PC-3 (cell line): ENCODE measurements at regions not wholly inside any gene's neighbourhood (a gene's known extent, or its start where the extent isn't known, plus 50 kb on each side); places are given as distances from the start of the nearest gene placed in this dataset.
"Not testable (repeated sequence)": the region's sequence is repeated elsewhere in the genome, so short reads cannot be mapped to it uniquely, and the experiment has no call there.

Experiments
- ATAC-seq: fragments of 200-7000 bp; cut with Tn5 transposase; 2 replicates; pipeline ENCODE4 v1.9.1; 2020; ENCODE audit warnings: mild to moderate bottlenecking, moderate library complexity
- BruUV-seq: library from RNA; stranded (reverse); fragments of 400-500 nt; replicated peaks from 2 replicates; lab custom pipeline; 2021; lab: Mats Ljungman, UMichigan
- CTCF ChIA-PET: fragments of 300-600 bp; sonication (Branson Sonifier 250); formaldehyde crosslinking; loops from one replicate; lab custom pipeline; 2022; ENCODE audit warnings: antibody characterized with exemption; lab: Charles Lee
- POLR2A ChIA-PET: fragments of 300-600 bp; sonication (Branson Sonifier 250); formaldehyde crosslinking; loops from one replicate; lab custom pipeline; 2022; ENCODE audit warnings: antibody characterized with exemption; ENCODE audit not compliant: unreplicated experiment; lab: Charles Lee
- DNase-seq: peaks from one replicate; pipeline ENCODE4 v3.0.0-alpha.2; 2015
- H2AFZ ChIP-seq: fragments of 300-600 bp; sonication (generic); 2 replicates; pipeline ENCODE4 v1.6.0; 2016; ENCODE audit warnings: antibody characterized with exemption, low read length
- H3F3A ChIP-seq: fragments of 300-600 bp; sonication (generic); one replicate; pipeline ENCODE4 v1.6.0; 2017; ENCODE audit warnings: antibody characterized with exemption, low read length, control low read depth, mild to moderate bottlenecking; ENCODE audit not compliant: unreplicated experiment
- H3K27ac ChIP-seq: fragments of 300-600 bp; sonication (generic); 2 replicates; pipeline ENCODE4 v1.5.1; 2016; ENCODE audit warnings: mild to moderate bottlenecking, low read length
- H3K27me3 ChIP-seq: fragments of 300-600 bp; sonication (generic); 2 replicates; pipeline ENCODE4 v1.6.1; 2016; ENCODE audit warnings: low read length, mixed read lengths
- H3K36me3 ChIP-seq: fragments of 300-600 bp; sonication (generic); 2 replicates; pipeline ENCODE4 v1.6.1; 2016; ENCODE audit warnings: low read depth, mixed run types, low read length, mixed read lengths
- H3K4me1 ChIP-seq: fragments of 300-600 bp; sonication (generic); 2 replicates; pipeline ENCODE4 v1.5.1; 2016; ENCODE audit warnings: low read length; ENCODE audit not compliant: insufficient read depth
- H3K4me2 ChIP-seq: fragments of 300-600 bp; sonication (generic); 2 replicates; pipeline ENCODE4 v1.6.0; 2016; ENCODE audit warnings: low read length
- H3K4me3 ChIP-seq: fragments of 300-600 bp; sonication (generic); 2 replicates; pipeline ENCODE4 v1.5.1; 2016; ENCODE audit warnings: mild to moderate bottlenecking, low read length, mixed read lengths
- H3K79me2 ChIP-seq: fragments of 300-600 bp; sonication (generic); 2 replicates; pipeline ENCODE4 v1.6.1; 2017; ENCODE audit warnings: low read length, mixed read lengths
- H3K9ac ChIP-seq: fragments of 300-600 bp; sonication (generic); 2 replicates; pipeline ENCODE4 v1.6.0; 2016; ENCODE audit warnings: mild to moderate bottlenecking, low read length
- H3K9me2 ChIP-seq: fragments of 300-600 bp; sonication (generic); replicated peaks from 2 replicates; pipeline ENCODE4 v1.6.1; 2016; ENCODE audit warnings: mixed run types, low read length, mixed read lengths
- H3K9me3 ChIP-seq: fragments of 300-600 bp; sonication (generic); 2 replicates; pipeline ENCODE4 v1.6.1; 2016; ENCODE audit warnings: low read length, mixed read lengths
- H4K20me1 ChIP-seq: fragments of 300-600 bp; sonication (generic); 2 replicates; pipeline ENCODE4 v1.6.1; 2016; ENCODE audit warnings: low read length, mixed read lengths
- EZH2 ChIP-seq: fragments of 300-600 bp; sonication (generic); IDR thresholded peaks from one replicate; pipeline ENCODE4 v1.6.1; 2017; ENCODE audit warnings: antibody characterized with exemption, mild to moderate bottlenecking, low read length; ENCODE audit not compliant: unreplicated experiment
- EZH2phosphoT487 ChIP-seq: fragments of 300-600 bp; sonication (generic); IDR thresholded peaks from 2 replicates; pipeline ENCODE4 v1.6.1; 2018; ENCODE audit warnings: mild to moderate bottlenecking, antibody characterized with exemption, low read length, borderline replicate concordance
- intact Hi-C: fragments of 100-400 bp; cut with micrococcal nuclease; formaldehyde crosslinking; loops from 2 replicates; pipeline ENCODE4 v1.9.0; 2023
- TF ChIP-seq, protein P1 (sequence below): fragments of 300-600 bp; sonication (generic); conservative IDR thresholded peaks from 2 replicates; pipeline ENCODE4 v1.5.1; 2017; ENCODE audit warnings: antibody characterized with exemption, low read depth, mild to moderate bottlenecking, low read length

DNA sequence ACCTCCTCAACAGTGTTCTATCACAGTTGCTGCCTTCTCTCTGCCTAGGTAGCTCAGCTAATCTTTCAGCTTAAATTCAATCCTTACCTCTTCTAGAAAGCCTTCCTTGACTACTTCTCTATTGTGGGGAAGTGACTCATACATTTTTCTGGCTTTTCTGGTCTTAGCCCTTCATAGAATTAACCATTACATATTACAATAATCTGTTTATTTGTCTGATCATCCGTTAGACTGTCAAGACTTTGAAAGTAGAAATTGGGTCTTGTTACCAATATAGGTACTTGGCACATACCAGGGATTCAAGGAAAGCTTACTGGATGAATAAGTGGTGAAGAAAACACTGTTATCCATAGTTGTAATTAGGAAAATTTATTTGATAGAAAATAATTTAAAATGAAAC is 89.6 kb downstream of the FANCF start:
- Histone ChIP-seq H3K36me3 (no peaks in the 10 kb centered on the region), H3K4me2 (no peak overlapping the region), H3K9me2 (no peaks in the 10 kb centered on the region), H3K4me3 (no peak overlapping the region), H3K27ac (no peak overlapping the region), H4K20me1 (no peaks in the 10 kb centered on the region), H3K9ac (no peak overlapping the region), H2AFZ (no peak overlapping the region), H3K79me2 (no peaks in the 10 kb centered on the region), H3K27me3 (no peaks in the 10 kb centered on the region), H3F3A (no peaks in the 10 kb centered on the region), H3K4me1 (no peaks in the 10 kb centered on the region), H3K9me3 (no peaks in the 10 kb centered on the region)
- peak; percentile 35 for DNase-seq
- POLR2A ChIA-PET: no interaction called here
- intact Hi-C loops: no loop called here
- TF ChIP-seq EZH2phosphoT487 (no peak), EZH2 (no peak)
- TF ChIP-seq, protein P1, sequence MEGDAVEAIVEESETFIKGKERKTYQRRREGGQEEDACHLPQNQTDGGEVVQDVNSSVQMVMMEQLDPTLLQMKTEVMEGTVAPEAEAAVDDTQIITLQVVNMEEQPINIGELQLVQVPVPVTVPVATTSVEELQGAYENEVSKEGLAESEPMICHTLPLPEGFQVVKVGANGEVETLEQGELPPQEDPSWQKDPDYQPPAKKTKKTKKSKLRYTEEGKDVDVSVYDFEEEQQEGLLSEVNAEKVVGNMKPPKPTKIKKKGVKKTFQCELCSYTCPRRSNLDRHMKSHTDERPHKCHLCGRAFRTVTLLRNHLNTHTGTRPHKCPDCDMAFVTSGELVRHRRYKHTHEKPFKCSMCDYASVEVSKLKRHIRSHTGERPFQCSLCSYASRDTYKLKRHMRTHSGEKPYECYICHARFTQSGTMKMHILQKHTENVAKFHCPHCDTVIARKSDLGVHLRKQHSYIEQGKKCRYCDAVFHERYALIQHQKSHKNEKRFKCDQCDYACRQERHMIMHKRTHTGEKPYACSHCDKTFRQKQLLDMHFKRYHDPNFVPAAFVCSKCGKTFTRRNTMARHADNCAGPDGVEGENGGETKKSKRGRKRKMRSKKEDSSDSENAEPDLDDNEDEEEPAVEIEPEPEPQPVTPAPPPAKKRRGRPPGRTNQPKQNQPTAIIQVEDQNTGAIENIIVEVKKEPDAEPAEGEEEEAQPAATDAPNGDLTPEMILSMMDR: no peak
- CTCF ChIA-PET: no interaction called here
- ATAC-seq: no peak
- no TSS peak for BruUV-seq

DNA sequence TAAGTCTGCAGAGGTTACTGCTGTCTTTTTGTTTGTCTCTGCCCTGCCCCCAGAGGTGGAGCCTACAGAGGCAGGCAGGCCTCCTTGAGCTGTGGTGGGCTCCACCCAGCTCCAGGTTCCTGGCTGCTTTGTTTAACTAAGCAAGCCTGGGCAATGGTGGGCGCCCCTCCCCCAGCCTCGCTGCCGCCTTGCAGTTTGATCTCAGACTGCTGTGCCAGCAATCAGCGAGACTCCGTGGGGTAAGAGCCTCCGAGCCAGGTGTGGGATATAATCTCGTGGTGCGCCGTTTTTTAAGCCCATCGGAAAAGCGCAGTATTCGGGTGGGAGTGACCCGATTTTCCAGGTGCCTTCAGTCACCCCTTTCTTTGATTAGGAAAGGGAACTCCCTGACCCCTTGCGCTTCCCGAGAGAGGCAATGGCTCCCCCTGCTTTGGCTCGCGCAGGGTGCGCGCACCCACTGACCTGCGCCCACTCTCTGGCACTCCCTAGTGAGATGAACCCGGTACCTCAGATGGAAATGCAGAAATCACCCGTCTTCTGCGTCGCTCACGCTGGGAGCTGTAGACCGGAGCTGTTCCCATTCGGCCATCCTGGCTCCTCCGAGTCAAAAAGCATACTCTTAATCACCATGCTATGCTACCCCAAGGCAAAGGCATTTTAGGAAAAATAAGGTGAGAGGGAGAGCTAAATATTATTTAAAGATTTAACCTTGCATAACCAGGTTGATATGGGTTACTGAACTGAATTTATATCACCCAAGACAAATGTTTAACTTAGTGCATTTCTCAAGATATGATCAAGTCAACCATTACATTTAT is 96.8 kb downstream of the FANCF start:
- H3K27me3 ChIP-seq, ATAC-seq, DNase-seq, H3K27ac ChIP-seq, POLR2A ChIA-PET, H3K4me3 ChIP-seq, H3K4me2 ChIP-seq, intact Hi-C loops, H3K79me2 ChIP-seq, H4K20me1 ChIP-seq, H3K9ac ChIP-seq, H2AFZ ChIP-seq, H3K9me2 ChIP-seq, CTCF ChIA-PET, H3K4me1 ChIP-seq, BruUV-seq, H3F3A ChIP-seq, H3K9me3 ChIP-seq, H3K36me3 ChIP-seq: not testable (repeated sequence)

DNA sequence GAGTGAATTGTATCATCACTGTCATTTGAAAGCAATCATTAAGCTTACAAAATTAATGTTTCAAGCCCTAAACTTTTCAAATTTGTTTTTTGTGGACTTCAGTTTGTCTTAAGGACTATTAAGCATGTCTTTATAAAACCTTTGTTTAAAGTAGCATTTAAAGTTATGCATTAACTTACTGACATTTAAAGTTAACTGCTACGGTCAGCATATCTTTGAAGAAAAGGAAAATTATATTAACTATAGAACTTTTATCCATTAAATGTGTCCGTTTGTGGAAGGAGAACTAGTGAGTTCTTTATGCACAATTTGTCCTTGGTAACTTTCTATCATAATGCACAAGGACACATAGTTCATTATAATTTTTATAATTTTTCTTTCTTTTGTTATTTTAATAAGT is 103.4 kb downstream of the FANCF start:
- H3F3A ChIP-seq: no peaks in the 10 kb centered on the region
- ChIA-PET CTCF (no interaction called here), POLR2A (no interaction called here)
- intact Hi-C loops: no loop called here
- no peaks in the 10 kb centered on the region for H3K9me2 ChIP-seq
- DNase-seq: no peak
- H3K27ac ChIP-seq: no peak overlapping the region
- H3K79me2 ChIP-seq: no peaks in the 10 kb centered on the region
- H2AFZ ChIP-seq: no peak overlapping the region
- no peak overlapping the region for H3K4me3 ChIP-seq
- no peak overlapping the region for H3K9ac ChIP-seq
- no peaks in the 10 kb centered on the region for H4K20me1 ChIP-seq
- H3K27me3 ChIP-seq: no peaks in the 10 kb centered on the region
- no peak overlapping the region for H3K4me2 ChIP-seq
- no peak for ATAC-seq
- H3K4me1 ChIP-seq: no peaks in the 10 kb centered on the region
- no peaks in the 10 kb centered on the region for H3K36me3 ChIP-seq
- no TSS peak for BruUV-seq
- no peak for TF ChIP-seq EZH2
- TF ChIP-seq, protein P1: no peak
- TF ChIP-seq EZH2phosphoT487: no peak
- H3K9me3 ChIP-seq: no peaks in the 10 kb centered on the region
